22Rv1 (cell line): ENCODE measurements at regions not wholly inside any gene's neighbourhood (a gene's known extent, or its start where the extent isn't known, plus 50 kb on each side); places are given as distances from the start of the nearest gene placed in this dataset.

Experiments
- CTCF ChIP-seq: fragments of 450-650 bp; IDR thresholded peaks from 2 replicates; pipeline ENCODE4 v1.5.1; 2017; ENCODE audit warnings: mild to moderate bottlenecking
- ZFX ChIP-seq: fragments of 450-650 bp; IDR thresholded peaks from 2 replicates; pipeline ENCODE4 v1.6.1; 2017; ENCODE audit warnings: antibody characterized with exemption, borderline replicate concordance

- TF ChIP-seq CTCF (no peak), ZFX (no peak)
These were observed 293.1 kb downstream of the SV2B start for GRCh38 chr15:91393186-91393585.
